DOHH2 (cell line): ENCODE measurements at regions not wholly inside any gene's neighbourhood (a gene's known extent, or its start where the extent isn't known, plus 50 kb on each side); places are given as distances from the start of the nearest gene placed in this dataset.

ENCODE experiments used
- H3F3A ChIP-seq: fragments of 200-600 bp; sonication (generic), shearing (Covaris generic); 2 replicates; pipeline ENCODE4 v1.6.0; 2016; ENCODE audit warnings: antibody characterized with exemption, mild to moderate bottlenecking; ENCODE audit not compliant: control insufficient read depth, insufficient read depth
- H3K27ac ChIP-seq: fragments of 200-600 bp; sonication (generic); 2 replicates; pipeline ENCODE4 v1.5.1; 2014; ENCODE audit warnings: low read depth, mild to moderate bottlenecking, low read length, moderate library complexity
- H3K27me3 ChIP-seq: fragments of 200-600 bp; sonication (generic); 2 replicates; pipeline ENCODE4 v1.6.1; 2014; ENCODE audit warnings: mild to moderate bottlenecking, low read length, mixed read lengths; ENCODE audit not compliant: control insufficient read depth
- H3K36me3 ChIP-seq: fragments of 200-600 bp; sonication (generic); 2 replicates; pipeline ENCODE4 v1.6.1; 2014; ENCODE audit warnings: mild to moderate bottlenecking, low read length, moderate library complexity, mixed read lengths; ENCODE audit not compliant: control insufficient read depth
- H3K4me1 ChIP-seq: fragments of 200-600 bp; sonication (generic); 2 replicates; pipeline ENCODE4 v1.6.1; 2014; ENCODE audit warnings: mild to moderate bottlenecking, low read length, mixed read lengths; ENCODE audit not compliant: control insufficient read depth
- H3K4me2 ChIP-seq: fragments of 200-600 bp; sonication (generic); 2 replicates; pipeline ENCODE4 v1.6.0; 2014; ENCODE audit warnings: mild to moderate bottlenecking, low read length, moderate library complexity
- H3K4me3 ChIP-seq: fragments of 200-600 bp; sonication (generic); 2 replicates; pipeline ENCODE4 v1.5.1; 2014; ENCODE audit warnings: mild to moderate bottlenecking, low read length, mixed read lengths
- H3K79me2 ChIP-seq: fragments of 200-600 bp; sonication (generic); 2 replicates; pipeline ENCODE4 v1.6.1; 2014; ENCODE audit warnings: mild to moderate bottlenecking, low read length, mixed read lengths; ENCODE audit not compliant: control insufficient read depth
- H3K9me2 ChIP-seq: fragments of 200-600 bp; sonication (generic); replicated peaks from 2 replicates; pipeline ENCODE4 v1.6.1; 2014; ENCODE audit warnings: mild to moderate bottlenecking, low read length, mixed read lengths; ENCODE audit not compliant: control insufficient read depth
- H3K9me3 ChIP-seq: fragments of 200-600 bp; sonication (generic); 2 replicates; pipeline ENCODE4 v1.6.1; 2014; ENCODE audit warnings: antibody characterized with exemption, low read length, mixed read lengths; ENCODE audit not compliant: control insufficient read depth, insufficient read depth
- H4K20me1 ChIP-seq: fragments of 200-600 bp; sonication (generic); 2 replicates; pipeline ENCODE4 v1.6.0; 2014; ENCODE audit warnings: low read depth, mild to moderate bottlenecking, antibody characterized with exemption, low read length, moderate library complexity; ENCODE audit not compliant: control insufficient read depth, insufficient read depth
- EZH2phosphoT487 ChIP-seq: fragments of 200-600 bp; sonication (generic); IDR thresholded peaks from 2 replicates; pipeline ENCODE4 v1.6.1; 2017; ENCODE audit warnings: borderline replicate concordance, mild to moderate bottlenecking, antibody characterized with exemption, low read length, moderate library complexity, mixed read lengths
- TF ChIP-seq, protein P1 (sequence below): fragments of 200-600 bp; sonication (generic); IDR thresholded peaks from one replicate; pipeline ENCODE4 v1.5.1; 2014; ENCODE audit warnings: antibody characterized with exemption, mild to moderate bottlenecking, low read depth, low read length; ENCODE audit not compliant: poor library complexity, severe bottlenecking

DNA sequence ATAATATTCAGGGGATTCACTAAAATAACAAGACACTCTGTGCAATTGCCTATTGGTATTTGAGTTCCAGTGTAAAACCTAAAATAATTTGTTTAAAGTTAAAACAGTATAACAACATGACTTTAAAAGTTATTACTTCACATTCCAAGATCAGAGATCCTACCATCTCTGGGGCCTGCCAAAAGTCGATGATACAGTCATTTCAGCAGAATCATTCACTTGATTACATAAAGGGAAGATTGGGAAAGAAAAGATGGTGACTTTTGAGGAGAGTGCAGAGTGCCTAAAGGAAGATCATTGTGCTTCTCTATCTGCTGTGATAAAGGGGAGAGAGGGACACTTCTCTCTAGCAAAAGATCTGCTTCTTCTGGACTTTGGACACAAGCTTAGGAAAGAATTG, 784.4 kb upstream of the ADGRL4 start:
- Histone ChIP-seq H3K27me3 (no peaks in the 10 kb centered on the region), H3K79me2 (no peaks in the 10 kb centered on the region), H3K4me1 (no peaks in the 10 kb centered on the region), H3K9me3 (no peaks in the 10 kb centered on the region), H3K27ac (no peak overlapping the region), H3K4me3 (no peak overlapping the region), H3F3A (no peaks in the 10 kb centered on the region), H3K36me3 (no peaks in the 10 kb centered on the region), H3K9me2 (no peaks in the 10 kb centered on the region), H3K4me2 (no peak overlapping the region), H4K20me1 (no peaks in the 10 kb centered on the region)
- no peak for TF ChIP-seq EZH2phosphoT487
- TF ChIP-seq, protein P1, sequence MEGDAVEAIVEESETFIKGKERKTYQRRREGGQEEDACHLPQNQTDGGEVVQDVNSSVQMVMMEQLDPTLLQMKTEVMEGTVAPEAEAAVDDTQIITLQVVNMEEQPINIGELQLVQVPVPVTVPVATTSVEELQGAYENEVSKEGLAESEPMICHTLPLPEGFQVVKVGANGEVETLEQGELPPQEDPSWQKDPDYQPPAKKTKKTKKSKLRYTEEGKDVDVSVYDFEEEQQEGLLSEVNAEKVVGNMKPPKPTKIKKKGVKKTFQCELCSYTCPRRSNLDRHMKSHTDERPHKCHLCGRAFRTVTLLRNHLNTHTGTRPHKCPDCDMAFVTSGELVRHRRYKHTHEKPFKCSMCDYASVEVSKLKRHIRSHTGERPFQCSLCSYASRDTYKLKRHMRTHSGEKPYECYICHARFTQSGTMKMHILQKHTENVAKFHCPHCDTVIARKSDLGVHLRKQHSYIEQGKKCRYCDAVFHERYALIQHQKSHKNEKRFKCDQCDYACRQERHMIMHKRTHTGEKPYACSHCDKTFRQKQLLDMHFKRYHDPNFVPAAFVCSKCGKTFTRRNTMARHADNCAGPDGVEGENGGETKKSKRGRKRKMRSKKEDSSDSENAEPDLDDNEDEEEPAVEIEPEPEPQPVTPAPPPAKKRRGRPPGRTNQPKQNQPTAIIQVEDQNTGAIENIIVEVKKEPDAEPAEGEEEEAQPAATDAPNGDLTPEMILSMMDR = no peak

DNA sequence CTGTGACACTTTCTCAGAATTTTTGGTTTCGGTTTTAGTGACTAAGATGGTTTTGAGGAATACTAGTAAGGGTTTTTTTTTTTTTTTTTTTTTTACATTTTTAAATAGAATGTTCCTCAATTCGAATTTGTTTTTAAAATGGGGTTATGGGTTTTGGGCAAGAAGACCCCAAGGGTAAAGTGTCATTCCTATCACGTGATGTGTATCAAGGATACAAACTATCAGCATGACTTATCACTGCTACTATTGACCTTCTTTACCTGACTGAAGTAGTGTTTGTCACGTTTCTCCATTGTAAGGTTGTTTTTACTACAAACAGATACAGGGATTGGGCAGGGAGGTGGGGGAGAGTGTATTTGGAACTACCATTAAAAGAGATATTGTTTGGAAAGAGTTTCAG, 781.1 kb upstream of the ADGRL4 start:
- Histone ChIP-seq H3K9me3 (no peaks in the 10 kb centered on the region), H3K4me3 (no peak overlapping the region), H3K79me2 (no peaks in the 10 kb centered on the region), H3K4me2 (no peak overlapping the region), H3K36me3 (no peaks in the 10 kb centered on the region), H4K20me1 (no peaks in the 10 kb centered on the region), H3K4me1 (no peaks in the 10 kb centered on the region), H3K27me3 (no peaks in the 10 kb centered on the region), H3K9me2 (no peaks in the 10 kb centered on the region), H3F3A (no peaks in the 10 kb centered on the region), H3K27ac (no peak overlapping the region)
- TF ChIP-seq EZH2phosphoT487 = no peak
- TF ChIP-seq, protein P1 = no peak

DNA sequence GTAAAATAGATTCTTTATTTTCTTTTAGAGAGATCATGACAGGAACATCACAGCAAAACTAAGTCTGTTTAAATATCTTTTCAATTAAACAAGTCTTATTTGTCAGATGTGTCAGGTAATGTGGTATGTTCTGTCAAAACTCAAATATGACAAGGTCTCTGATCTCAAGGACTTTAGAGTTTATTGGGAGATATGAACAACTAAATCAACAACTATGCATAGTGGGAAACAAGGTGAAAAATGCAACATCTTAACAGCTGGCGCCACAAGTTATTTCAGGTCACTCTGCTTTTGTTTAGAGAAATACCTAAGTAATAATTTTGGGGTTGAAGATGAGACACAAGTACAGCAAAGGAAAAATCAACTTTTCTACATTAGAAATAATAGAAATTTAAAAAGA, 779.4 kb upstream of the ADGRL4 start:
- Histone ChIP-seq H4K20me1 (no peaks in the 10 kb centered on the region), H3K9me2 (no peaks in the 10 kb centered on the region), H3K4me2 (no peak overlapping the region), H3K27ac (no peak overlapping the region), H3F3A (no peaks in the 10 kb centered on the region), H3K4me3 (no peak overlapping the region), H3K36me3 (no peaks in the 10 kb centered on the region), H3K9me3 (no peaks in the 10 kb centered on the region), H3K79me2 (no peaks in the 10 kb centered on the region), H3K27me3 (no peaks in the 10 kb centered on the region), H3K4me1 (no peaks in the 10 kb centered on the region)
- TF ChIP-seq EZH2phosphoT487 = no peak
- TF ChIP-seq, protein P1 = no peak

DNA sequence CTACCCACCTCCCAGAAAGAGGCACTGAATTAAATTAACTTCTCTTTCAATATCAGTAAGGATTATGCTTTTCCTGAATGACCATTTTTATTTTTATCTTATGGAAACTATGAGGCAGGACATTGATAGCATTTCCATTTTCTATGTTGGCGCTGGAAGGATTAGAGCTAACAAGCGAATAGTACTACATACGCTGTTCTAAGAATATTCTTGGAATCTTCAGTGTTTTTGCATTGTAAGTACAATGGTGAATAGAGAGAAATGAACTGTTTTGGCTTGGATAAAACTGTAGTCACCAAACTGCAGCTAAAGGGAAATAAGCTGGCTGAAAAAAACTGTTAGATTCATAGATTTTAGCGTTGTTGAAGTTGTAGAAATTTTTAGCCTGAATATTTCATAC, 779.0 kb upstream of the ADGRL4 start:
- H3K79me2 ChIP-seq = no peaks in the 10 kb centered on the region
- H3F3A ChIP-seq = no peaks in the 10 kb centered on the region
- no peaks in the 10 kb centered on the region for H3K9me3 ChIP-seq
- H3K27me3 ChIP-seq = no peaks in the 10 kb centered on the region
- H3K27ac ChIP-seq = no peak overlapping the region
- no peaks in the 10 kb centered on the region for H3K36me3 ChIP-seq
- no peaks in the 10 kb centered on the region for H3K9me2 ChIP-seq
- H4K20me1 ChIP-seq = no peaks in the 10 kb centered on the region
- TF ChIP-seq, protein P1 = no peak
- TF ChIP-seq EZH2phosphoT487 = no peak
- H3K4me3 ChIP-seq = no peak overlapping the region
- no peak overlapping the region for H3K4me2 ChIP-seq
- no peaks in the 10 kb centered on the region for H3K4me1 ChIP-seq
